ENCODE measurements at regions not wholly inside any gene's neighbourhood (a gene's known extent, or its start where the extent isn't known, plus 50 kb on each side); places are given as distances from the start of the nearest gene placed in this dataset.

- TF ChIP-seq CTCF (IDR thresholded peaks at IDR 0.05) = no peak
- no peak for TF ChIP-seq POLR2AphosphoS5 (IDR thresholded peaks at IDR 0.05)
Measured at GRCh38 chr2:49858113-49858490, 703.8 kb upstream of the FSHR start.
